NCI-H2081 treated with DMSO at 0.1 percent for 48 hours (cell line): ENCODE measurements at regions not wholly inside any gene's neighbourhood (a gene's known extent, or its start where the extent isn't known, plus 50 kb on each side); places are given as distances from the start of the nearest gene placed in this dataset.
"Not testable (repeated sequence)": the region's sequence is repeated elsewhere in the genome, so short reads cannot be mapped to it uniquely, and the experiment has no call there.

Experiments
- DNase-seq: peaks from one replicate; lab custom pipeline; 2025; lab: John Stamatoyannopoulos, UW

- no peak for DNase-seq
Measured at GRCh38 chr6:33895296-33895695, 91.5 kb upstream of the MLN start.

GRCh38 chr6:33894438-33894837 lies 90.6 kb upstream of the MLN start:
- DNase-seq: no peak

GRCh38 chr6:33892581-33893346 lies 89.0 kb upstream of the MLN start:
- no peak for DNase-seq

GRCh38 chr6:33888664-33889200 lies 84.9 kb upstream of the MLN start:
- DNase-seq: no peak

DNA sequence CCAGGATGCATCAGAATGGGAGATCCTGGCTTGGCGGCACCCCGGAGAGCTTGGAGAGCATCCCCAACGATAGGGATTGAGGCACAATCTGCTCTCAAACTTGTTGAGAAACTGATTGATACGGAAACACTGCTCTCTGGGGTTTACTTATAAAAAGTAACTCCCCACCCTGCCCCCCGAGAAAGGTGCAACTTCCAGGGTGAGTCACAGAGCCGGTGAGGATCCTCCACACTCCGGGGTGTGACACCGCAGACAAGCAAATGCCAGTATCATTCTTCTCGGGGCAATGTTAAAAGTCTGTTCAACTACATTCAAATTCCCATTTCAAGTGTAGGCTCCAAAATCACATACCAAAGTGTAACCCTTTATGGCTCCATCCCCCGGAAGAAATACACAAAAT lies 84.4 kb upstream of the MLN start:
- DNase-seq: no peak

GRCh38 chr6:33886673-33887144 lies 82.9 kb upstream of the MLN start:
- no peak for DNase-seq

GRCh38 chr6:33885132-33886057 lies 81.6 kb upstream of the MLN start:
- DNase-seq: no peak

GRCh38 chr6:33883621-33884020 lies 79.8 kb upstream of the MLN start:
- DNase-seq: not testable (repeated sequence)

DNA sequence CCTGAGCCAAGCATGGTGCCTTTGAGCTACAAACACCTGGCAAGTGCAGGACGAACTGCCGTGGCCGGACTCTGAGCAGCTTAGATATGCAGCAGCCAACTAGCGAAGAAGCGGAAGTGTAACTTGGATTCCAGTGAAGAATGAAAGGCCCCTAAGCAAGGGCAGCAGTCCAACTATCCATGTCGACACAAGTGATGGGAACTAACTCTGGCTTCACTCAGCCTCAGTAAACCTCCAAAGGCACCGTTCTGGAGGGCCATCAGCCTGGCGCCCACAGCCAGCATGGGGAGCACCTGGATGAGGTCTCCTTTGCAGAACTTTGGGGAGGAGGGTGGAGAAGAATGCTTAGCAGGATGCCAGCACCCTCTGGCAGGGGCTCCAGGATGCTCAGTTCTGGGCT lies 78.4 kb upstream of the MLN start:
- no peak for DNase-seq

DNA sequence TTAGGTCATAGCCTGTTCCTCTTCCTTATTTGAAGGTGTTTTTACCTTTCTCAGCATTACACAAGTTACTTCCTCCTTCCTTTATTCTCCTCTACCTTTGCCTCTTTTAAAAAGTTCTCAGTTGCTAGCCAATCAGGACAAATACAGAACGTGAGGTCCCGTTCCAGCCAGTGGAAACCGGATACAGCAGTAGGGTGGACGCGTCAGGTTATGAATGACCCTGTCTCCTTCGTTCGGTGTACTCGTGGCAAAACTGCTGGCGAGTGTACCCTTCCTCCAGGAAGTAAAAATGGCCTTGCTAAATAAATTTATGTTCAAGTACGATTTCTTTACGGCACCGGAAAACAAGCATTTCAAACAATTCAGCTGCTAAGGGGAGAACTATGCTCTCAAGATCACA lies 77.0 kb upstream of the MLN start:
- no peak for DNase-seq

- DNase-seq: no peak
Measured at GRCh38 chr6:33880104-33880678, 76.4 kb upstream of the MLN start.

DNA sequence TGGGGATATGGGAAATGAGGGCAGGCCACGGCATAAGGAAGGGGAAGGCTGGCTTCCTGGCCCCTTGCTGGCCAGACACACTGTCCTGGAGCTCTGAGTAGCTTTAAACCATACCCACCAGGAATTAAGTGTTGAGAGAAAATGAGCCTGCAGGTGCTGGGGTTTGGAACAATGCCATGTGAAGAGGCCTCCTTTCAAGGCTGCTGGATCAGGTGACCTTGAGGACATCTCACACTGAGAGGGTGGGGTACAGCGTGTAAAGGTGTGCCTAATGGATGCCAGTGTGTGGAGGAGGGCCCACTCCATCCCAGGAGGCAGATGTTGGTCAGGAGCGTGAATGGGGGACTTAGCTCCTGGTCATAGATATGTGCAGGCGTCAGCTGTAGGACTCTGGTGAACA lies 74.8 kb upstream of the MLN start:
- DNase-seq: peak; percentile 41

GRCh38 chr6:33877982-33878535 lies 74.3 kb upstream of the MLN start:
- no peak for DNase-seq

GRCh38 chr6:33875696-33876095 lies 71.9 kb upstream of the MLN start:
- no peak for DNase-seq

DNA sequence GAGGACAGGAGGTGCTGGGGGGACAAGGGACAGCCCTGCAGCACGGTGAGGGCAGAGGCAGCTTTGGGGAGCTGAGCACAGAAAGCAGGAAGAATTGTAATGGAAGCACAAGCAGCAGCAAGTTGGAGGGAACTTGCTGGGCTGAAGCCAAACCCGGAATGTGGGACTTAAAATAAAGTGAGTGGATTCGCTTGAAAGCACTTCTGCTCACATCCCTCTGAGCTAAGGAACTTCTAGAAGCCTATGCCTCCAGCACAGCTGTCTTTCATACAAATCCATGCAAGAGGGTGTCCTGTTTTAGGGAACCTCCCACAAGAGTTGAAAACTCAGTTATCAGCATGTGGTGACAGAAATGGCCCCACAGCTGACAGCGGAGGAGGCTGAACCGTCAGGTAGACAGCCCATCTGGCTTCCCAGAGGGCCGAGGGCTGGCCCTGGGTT lies 71.4 kb upstream of the MLN start:
- DNase-seq: no peak

- no peak for DNase-seq
Measured at GRCh38 chr6:33874136-33874760, 70.4 kb upstream of the MLN start.

- no peak for DNase-seq
Measured at GRCh38 chr6:33872761-33873160, 69.0 kb upstream of the MLN start.

DNA sequence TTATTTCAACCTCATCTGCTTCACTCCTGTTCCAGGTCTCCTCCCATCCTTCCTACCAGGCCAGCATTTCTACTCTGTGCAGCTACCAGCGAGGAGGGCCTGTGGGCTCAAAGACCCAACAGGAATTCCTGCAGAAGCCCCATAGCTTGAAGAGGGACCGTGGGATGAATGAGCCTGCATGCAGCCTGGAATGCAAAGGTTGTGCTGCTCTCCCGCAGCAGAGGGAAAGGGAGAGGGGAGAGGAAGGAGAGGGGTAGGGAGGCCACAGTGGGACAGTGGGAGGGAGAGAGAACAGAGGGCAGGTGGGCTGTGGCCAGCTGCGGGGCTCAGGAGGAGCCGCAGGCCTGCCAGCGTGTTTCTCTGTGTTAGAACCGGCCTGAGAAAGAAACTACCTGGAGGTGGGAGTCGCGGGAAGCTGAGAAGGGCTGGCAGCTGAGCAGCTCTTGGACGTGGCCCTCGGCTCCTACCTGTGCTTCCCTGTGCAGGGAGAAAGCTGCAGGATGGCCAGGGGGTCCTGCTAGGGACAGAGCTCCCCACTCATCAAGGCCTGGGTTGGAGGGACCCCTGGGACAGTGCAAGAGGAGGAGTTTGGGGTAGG lies 66.1 kb upstream of the MLN start:
- DNase-seq: no peak

GRCh38 chr6:33869121-33869520 lies 65.3 kb upstream of the MLN start:
- no peak for DNase-seq

DNA sequence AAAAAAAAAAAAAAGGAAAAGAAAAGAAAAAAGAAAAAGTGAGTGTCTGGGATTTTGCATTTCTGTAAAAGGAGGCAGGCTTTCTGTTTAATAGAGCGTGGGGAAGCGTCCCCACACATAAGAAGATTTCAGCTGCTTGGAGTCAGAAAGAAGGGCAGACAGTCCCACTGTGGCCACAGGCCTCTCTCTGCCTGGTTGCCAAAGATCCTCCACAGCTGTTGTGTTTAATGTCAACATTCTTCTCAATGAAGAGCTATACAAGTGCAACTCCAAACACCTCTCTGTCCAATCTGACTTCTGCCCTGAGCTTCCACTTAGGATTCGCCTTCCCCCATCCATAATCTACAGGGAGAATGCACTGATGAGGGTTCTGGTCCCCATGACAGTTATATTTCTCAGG lies 64.3 kb upstream of the MLN start:
- no peak for DNase-seq

- no peak for DNase-seq
Measured at GRCh38 chr6:33865478-33866077, 61.8 kb upstream of the MLN start.
